K562 (cell line): ENCODE measurements at regions not wholly inside any gene's neighbourhood (a gene's known extent, or its start where the extent isn't known, plus 50 kb on each side); places are given as distances from the start of the nearest gene placed in this dataset.

Source experiments
- CBX3 ChIP-seq, 2 experiments: IDR thresholded peaks; 1 replicate in 1 of 2; 2 replicates in 1 of 2; pipeline ENCODE4 v1.6.1; 2012; ENCODE audit warnings: inconsistent platforms in 2 of 2, low read length in 2 of 2, borderline replicate concordance in 1 of 2, control low read depth in 1 of 2
- CREB3 ChIP-seq: fragments of 450-650 bp; conservative IDR thresholded peaks from 2 replicates; pipeline ENCODE4 v1.6.1; 2016; ENCODE audit warnings: missing genetic modification characterization, low read depth, mild to moderate bottlenecking, missing compliant biosample characterization, moderate library complexity
- DEAF1 ChIP-seq: fragments of 450-650 bp; formaldehyde crosslinking; IDR thresholded peaks from 2 replicates; pipeline ENCODE4 v1.4.0; 2020; ENCODE audit warnings: mild to moderate bottlenecking, moderate library complexity
- KDM1A ChIP-seq, 2 experiments: fragments of 450-650 bp; IDR thresholded peaks; 2 replicates each; pipeline ENCODE4 v1.6.1; 2016; ENCODE audit warnings: mild to moderate bottlenecking in 2 of 2
- MBD1 ChIP-seq: fragments of 250-450 bp; sonication (Bioruptor Pico); IDR thresholded peaks from 2 replicates; pipeline ENCODE4 v1.8.0; 2022; ENCODE audit warnings: inconsistent platforms
- MCM7 ChIP-seq, 2 experiments: fragments of 450-650 bp; IDR thresholded peaks; 2 replicates each; pipeline ENCODE4 v1.6.1; 2016 to 2018
- MEF2A ChIP-seq: IDR thresholded peaks from 2 replicates; pipeline ENCODE4 v1.6.1; 2011; ENCODE audit warnings: low read depth, mild to moderate bottlenecking, low read length, moderate library complexity; ENCODE audit not compliant: control insufficient read depth
- SNAPC5 ChIP-seq: fragments of 250-450 bp; sonication (Bioruptor Pico); IDR thresholded peaks from 2 replicates; pipeline ENCODE4 v1.8.0; 2021; ENCODE audit warnings: moderate library complexity, mild to moderate bottlenecking, inconsistent platforms
- TARDBP ChIP-seq: fragments of 450-650 bp; IDR thresholded peaks from 2 replicates; pipeline ENCODE4 v1.6.1; 2016

GRCh38 chr5:175052351-175052750 is 328.0 kb downstream of the MSX2 start (continued):
- TF ChIP-seq DEAF1 (CRISPR knock-in tag), result no peak
- no peak for TF ChIP-seq CREB3 (tag)
- TF ChIP-seq TARDBP, result no peak
- no peak for TF ChIP-seq CBX3 (IDR thresholded peaks at IDR 0.05; ENCODE audit: borderline replicate concordance in 1 of 2, low read length in 2 of 2)
- TF ChIP-seq SNAPC5 (CRISPR knock-in tag), result no peak
- no peak for TF ChIP-seq MBD1 (CRISPR knock-in tag)
- no peak for TF ChIP-seq KDM1A (IDR thresholded peaks at IDR 0.05)
- no peak for TF ChIP-seq MEF2A
- TF ChIP-seq MCM7 (IDR thresholded peaks at IDR 0.05), result no peak
